IMR-90 (cell line): ENCODE measurements at regions not wholly inside any gene's neighbourhood (a gene's known extent, or its start where the extent isn't known, plus 50 kb on each side); places are given as distances from the start of the nearest gene placed in this dataset.

Source experiments
- FOS ChIP-seq: fragments of 150-350 bp; IDR thresholded peaks from 2 replicates; pipeline ENCODE4 v1.6.1; 2016; ENCODE audit warnings: low read depth, low read length
- POLR2A ChIP-seq: IDR thresholded peaks from 2 replicates; pipeline ENCODE4 v1.6.1; 2012; ENCODE audit warnings: mild to moderate bottlenecking, low read depth, low read length
- TF ChIP-seq, protein P1 (sequence below): conservative IDR thresholded peaks from 2 replicates; pipeline ENCODE4 v1.5.1; 2012; ENCODE audit warnings: mild to moderate bottlenecking, low read depth, low read length, improper control_type of control experiment
- TF ChIP-seq, protein P2 (sequence below): fragments of 150-350 bp; IDR thresholded peaks from 2 replicates; pipeline ENCODE4 v1.6.1; 2016; ENCODE audit warnings: low read depth, mild to moderate bottlenecking, low read length, moderate library complexity, borderline replicate concordance

DNA sequence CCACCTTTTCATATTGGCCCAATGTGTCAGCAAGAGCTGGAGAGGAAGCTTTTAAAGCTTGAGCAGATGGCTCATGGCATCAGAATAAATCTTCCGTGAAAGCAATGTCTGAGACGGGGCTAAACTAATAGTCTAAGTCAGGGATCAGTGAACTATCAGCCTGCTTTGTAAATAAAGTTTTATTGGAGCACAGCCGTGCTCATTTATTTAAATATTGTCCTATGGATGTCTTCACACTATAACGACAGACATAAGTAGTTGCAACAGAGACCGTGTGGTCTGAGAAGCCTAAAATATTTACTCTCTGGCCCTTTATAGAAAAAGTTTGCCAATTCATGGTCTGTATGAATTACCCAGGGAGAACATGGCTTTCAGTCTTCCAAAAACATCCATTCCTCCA lies 85.6 kb upstream of the SLC44A1 start:
- TF ChIP-seq, protein P1, sequence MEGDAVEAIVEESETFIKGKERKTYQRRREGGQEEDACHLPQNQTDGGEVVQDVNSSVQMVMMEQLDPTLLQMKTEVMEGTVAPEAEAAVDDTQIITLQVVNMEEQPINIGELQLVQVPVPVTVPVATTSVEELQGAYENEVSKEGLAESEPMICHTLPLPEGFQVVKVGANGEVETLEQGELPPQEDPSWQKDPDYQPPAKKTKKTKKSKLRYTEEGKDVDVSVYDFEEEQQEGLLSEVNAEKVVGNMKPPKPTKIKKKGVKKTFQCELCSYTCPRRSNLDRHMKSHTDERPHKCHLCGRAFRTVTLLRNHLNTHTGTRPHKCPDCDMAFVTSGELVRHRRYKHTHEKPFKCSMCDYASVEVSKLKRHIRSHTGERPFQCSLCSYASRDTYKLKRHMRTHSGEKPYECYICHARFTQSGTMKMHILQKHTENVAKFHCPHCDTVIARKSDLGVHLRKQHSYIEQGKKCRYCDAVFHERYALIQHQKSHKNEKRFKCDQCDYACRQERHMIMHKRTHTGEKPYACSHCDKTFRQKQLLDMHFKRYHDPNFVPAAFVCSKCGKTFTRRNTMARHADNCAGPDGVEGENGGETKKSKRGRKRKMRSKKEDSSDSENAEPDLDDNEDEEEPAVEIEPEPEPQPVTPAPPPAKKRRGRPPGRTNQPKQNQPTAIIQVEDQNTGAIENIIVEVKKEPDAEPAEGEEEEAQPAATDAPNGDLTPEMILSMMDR: no peak
- no peak for TF ChIP-seq POLR2A
- no peak for TF ChIP-seq FOS
- TF ChIP-seq, protein P2, sequence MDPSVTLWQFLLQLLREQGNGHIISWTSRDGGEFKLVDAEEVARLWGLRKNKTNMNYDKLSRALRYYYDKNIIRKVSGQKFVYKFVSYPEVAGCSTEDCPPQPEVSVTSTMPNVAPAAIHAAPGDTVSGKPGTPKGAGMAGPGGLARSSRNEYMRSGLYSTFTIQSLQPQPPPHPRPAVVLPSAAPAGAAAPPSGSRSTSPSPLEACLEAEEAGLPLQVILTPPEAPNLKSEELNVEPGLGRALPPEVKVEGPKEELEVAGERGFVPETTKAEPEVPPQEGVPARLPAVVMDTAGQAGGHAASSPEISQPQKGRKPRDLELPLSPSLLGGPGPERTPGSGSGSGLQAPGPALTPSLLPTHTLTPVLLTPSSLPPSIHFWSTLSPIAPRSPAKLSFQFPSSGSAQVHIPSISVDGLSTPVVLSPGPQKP: no peak
